Sigmoid colon (tissue), 6 donors: ENCODE measurements at regions not wholly inside any gene's neighbourhood (a gene's known extent, or its start where the extent isn't known, plus 50 kb on each side); places are given as distances from the start of the nearest gene placed in this dataset.

Experiments used
- DNase-seq: peaks from one replicate; pipeline ENCODE4 v3.0.0-alpha.2; 2019
- H3K27ac ChIP-seq, 4 donors: fragments of 200-600 bp; sonication (generic); one replicate each; pipeline ENCODE4 v1.5.1; 2016 to 2019; ENCODE audit warnings: mild to moderate bottlenecking in 1 of 4
- H3K27me3 ChIP-seq, 3 donors: fragments of 200-600 bp; sonication (generic); one replicate each; pipeline ENCODE4 v1.5.1; 2019; ENCODE audit warnings: mild to moderate bottlenecking in 1 of 3
- H3K36me3 ChIP-seq, 4 donors: fragments of 200-600 bp; sonication (generic); one replicate each; pipeline ENCODE4 v1.5.1; 2016 to 2019
- H3K4me1 ChIP-seq, 4 donors: fragments of 200-600 bp; sonication (generic); one replicate each; pipeline ENCODE4 v1.5.1; 2017 to 2019
- H3K4me3 ChIP-seq, 4 donors: fragments of 200-600 bp; sonication (generic); one replicate each; pipeline ENCODE4 v1.5.1; 2017 to 2019; ENCODE audit warnings: mild to moderate bottlenecking in 2 of 4, moderate library complexity in 1 of 4
- H3K9me3 ChIP-seq, 4 donors: fragments of 200-600 bp in 3 of 4; sonication (generic) in 3 of 4; one replicate each; pipeline versions ENCODE4 v1.5.1 to v1.6.1; 2013 to 2019
- EP300 ChIP-seq, 4 donors: sonication (generic); formaldehyde crosslinking; IDR thresholded peaks; one replicate each; pipeline ENCODE4 v1.6.1; 2017; ENCODE audit warnings: antibody characterized with exemption in 4 of 4
- POLR2A ChIP-seq, 2 donors: fragments of 450-650 bp; IDR thresholded peaks; one replicate each; pipeline ENCODE4 v1.6.1; 2016; ENCODE audit warnings: antibody characterized with exemption in 2 of 2, mild to moderate bottlenecking in 2 of 2, moderate library complexity in 2 of 2
- POLR2AphosphoS5 ChIP-seq, 4 donors: sonication (generic); formaldehyde crosslinking; IDR thresholded peaks; one replicate each; pipeline ENCODE4 v1.6.1; 2017; ENCODE audit warnings: antibody characterized with exemption in 4 of 4
- WGBS, 2 donors: extraction: QIAGEN DNeasy Blood & Tissue Kit; methylation state at CpG; one replicate each; pipeline ENCODE4 v1.1.7; 2013; 5-methylcytosine and 5-hydroxymethylcytosine counted together
- intact Hi-C: fragments of 100-400 bp; cut with DNase I; formaldehyde crosslinking; loops from one replicate; pipeline ENCODE4 v1.15.1; 2023
- TF ChIP-seq, protein P1 (sequence below), 4 experiments: fragments of 450-650 bp in 3 of 4; fragments of 200-600 bp in 1 of 4; IDR thresholded peaks; one replicate each; pipeline ENCODE4 v1.5.1; 2016 to 2019; ENCODE audit warnings: antibody characterized with exemption in 4 of 4, mild to moderate bottlenecking in 3 of 4, moderate library complexity in 2 of 4
- donor health status: healthy with polysubstance abuse.
- donor health status: healthy.

DNA sequence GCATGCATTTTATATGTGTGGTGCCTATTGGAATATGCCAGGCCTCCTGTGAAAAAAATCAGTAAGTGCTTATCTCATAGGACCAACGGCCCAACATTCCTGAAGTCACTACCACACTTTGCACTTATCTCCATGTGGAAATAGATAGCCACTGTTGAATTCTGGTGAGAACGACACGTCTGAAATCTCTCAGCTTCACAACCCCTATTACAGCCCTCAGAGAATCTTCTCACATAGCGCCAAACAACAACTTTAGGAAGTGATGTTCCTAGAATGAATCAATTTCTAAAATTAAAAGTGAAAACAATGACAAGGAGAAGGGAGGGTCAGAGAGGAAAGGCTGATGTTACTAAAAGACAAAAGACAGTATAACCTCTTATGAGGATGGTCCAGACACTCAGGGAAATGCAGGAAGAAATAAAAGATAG is 270.8 kb upstream of the BTG1 start:
- TF ChIP-seq EP300 (IDR thresholded peaks at IDR 0.05) = no peak
- TF ChIP-seq POLR2AphosphoS5 (IDR thresholded peaks at IDR 0.05) = no peak
- TF ChIP-seq, protein P1, sequence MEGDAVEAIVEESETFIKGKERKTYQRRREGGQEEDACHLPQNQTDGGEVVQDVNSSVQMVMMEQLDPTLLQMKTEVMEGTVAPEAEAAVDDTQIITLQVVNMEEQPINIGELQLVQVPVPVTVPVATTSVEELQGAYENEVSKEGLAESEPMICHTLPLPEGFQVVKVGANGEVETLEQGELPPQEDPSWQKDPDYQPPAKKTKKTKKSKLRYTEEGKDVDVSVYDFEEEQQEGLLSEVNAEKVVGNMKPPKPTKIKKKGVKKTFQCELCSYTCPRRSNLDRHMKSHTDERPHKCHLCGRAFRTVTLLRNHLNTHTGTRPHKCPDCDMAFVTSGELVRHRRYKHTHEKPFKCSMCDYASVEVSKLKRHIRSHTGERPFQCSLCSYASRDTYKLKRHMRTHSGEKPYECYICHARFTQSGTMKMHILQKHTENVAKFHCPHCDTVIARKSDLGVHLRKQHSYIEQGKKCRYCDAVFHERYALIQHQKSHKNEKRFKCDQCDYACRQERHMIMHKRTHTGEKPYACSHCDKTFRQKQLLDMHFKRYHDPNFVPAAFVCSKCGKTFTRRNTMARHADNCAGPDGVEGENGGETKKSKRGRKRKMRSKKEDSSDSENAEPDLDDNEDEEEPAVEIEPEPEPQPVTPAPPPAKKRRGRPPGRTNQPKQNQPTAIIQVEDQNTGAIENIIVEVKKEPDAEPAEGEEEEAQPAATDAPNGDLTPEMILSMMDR (IDR thresholded peaks at IDR 0.05) = no peak
- no peak for TF ChIP-seq POLR2A (IDR thresholded peaks at IDR 0.05)
- Histone ChIP-seq H3K4me3 (no peak overlapping the region), H3K27me3 (no peaks in the 10 kb centered on the region), H3K9me3 (no peaks in the 10 kb centered on the region), H3K4me1 (no peaks in the 10 kb centered on the region), H3K36me3 (no peaks in the 10 kb centered on the region), H3K27ac (no peak overlapping the region)
- no peak for DNase-seq
- intact Hi-C loops = no loop called here
- 87 to 91% methylated on average over 4 of the region's 4 CpGs for WGBS, 2 donors

DNA sequence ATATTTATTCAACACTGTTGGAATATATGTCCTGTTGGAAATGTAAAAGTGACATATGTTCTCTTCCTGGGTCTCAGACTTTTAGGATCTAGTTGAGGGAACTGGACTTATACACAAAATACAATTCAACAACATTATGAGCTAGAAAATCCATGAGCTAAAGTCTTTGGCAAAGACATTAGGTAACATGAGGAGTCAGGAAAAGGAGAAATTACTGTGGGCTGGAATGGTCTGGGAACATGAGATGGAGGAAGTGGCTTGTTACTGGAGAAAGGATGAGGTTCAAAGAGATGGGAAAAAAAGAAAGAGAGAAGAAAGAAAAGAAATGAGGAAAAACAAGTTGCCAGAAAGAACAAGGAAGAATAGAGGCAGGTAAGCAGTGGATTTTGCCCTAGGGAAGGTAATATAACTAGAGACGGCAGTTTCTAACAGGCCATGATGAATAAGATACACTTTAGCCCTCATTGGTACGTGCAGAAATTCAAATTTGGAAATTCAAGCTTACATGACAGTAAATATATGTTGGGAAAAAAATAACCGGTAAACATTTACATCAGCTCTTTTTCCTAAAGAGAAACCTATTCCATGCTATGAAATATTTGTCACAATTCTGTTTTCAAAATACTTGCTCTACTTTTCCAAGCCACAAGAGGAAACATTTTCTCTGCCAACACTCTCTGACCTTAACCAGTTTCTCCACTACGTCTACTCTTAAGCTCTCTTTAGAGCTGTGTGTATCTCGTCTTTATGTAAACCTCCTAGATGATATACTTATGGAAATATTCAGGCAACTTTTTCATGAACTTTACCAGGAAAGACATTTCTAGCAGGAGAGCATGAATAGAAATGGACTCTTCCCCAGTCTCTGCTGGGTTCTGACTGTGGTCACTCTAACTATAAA is 268.8 kb upstream of the BTG1 start:
- DNase-seq = no peak
- WGBS, 2 donors = 34 to 72% methylated on average over 5 of the region's 5 CpGs
- no peak overlapping the region for H3K27ac ChIP-seq
- intact Hi-C loops = no loop called here
- no peak overlapping the region for H3K4me3 ChIP-seq
- no peaks in the 10 kb centered on the region for H3K36me3 ChIP-seq
- no peaks in the 10 kb centered on the region for H3K4me1 ChIP-seq
- TF ChIP-seq POLR2A (IDR thresholded peaks at IDR 0.05) = no peak
- TF ChIP-seq, protein P1 (IDR thresholded peaks at IDR 0.05) = no peak
- TF ChIP-seq POLR2AphosphoS5 (IDR thresholded peaks at IDR 0.05) = no peak
- TF ChIP-seq EP300 (IDR thresholded peaks at IDR 0.05) = no peak
- no peaks in the 10 kb centered on the region for H3K9me3 ChIP-seq
- H3K27me3 ChIP-seq = no peaks in the 10 kb centered on the region

DNA sequence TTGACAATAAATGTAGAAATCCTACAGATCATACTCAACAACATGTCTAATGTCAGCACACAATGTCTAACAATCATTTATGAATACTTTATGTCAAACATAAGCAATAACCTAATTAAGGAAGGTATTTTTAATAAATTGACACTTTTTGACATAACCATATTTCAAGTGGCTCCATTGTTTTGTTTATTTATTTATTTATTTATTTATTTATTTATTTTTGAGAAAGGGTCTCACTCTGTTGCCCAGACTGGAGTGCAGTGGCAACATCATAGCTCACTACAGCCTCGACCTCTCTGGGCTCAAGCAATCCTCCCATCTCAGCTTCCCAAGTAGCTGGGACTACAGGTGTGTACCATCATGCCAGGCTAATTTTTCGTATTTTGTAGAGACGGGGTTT is 267.6 kb upstream of the BTG1 start:
- Histone ChIP-seq H3K4me3 (no peak overlapping the region), H3K4me1 (no peaks in the 10 kb centered on the region), H3K27me3 (no peaks in the 10 kb centered on the region), H3K36me3 (no peaks in the 10 kb centered on the region), H3K27ac (no peak overlapping the region), H3K9me3 (no peaks in the 10 kb centered on the region)
- TF ChIP-seq, protein P1 (IDR thresholded peaks at IDR 0.05) = no peak
- TF ChIP-seq POLR2AphosphoS5 (IDR thresholded peaks at IDR 0.05) (no peak), POLR2A (IDR thresholded peaks at IDR 0.05) (no peak), EP300 (IDR thresholded peaks at IDR 0.05) (no peak)
- WGBS, 2 donors = 84 to 97% methylated on average over 3 of the region's 3 CpGs
- intact Hi-C loops = no loop called here
- DNase-seq = no peak

DNA sequence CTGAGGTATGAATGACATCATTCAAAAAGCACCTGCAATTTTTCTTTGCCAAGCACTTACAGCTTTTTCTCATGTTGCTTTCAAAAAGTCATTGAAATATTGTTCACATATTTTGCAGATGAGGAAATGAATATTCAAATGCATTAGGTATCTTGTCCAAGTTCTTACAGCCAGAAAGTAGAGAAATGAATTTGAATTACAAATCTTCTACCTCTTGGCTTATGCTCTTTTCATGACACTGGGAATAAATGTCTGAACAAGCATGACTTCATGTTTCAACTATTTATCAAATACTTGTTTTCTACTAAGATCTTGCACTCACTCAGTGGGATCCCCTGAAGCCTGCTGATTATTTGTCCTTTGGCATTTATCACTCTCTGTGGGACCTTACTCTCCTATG is 267.2 kb upstream of the BTG1 start:
- H3K4me1 ChIP-seq = no peaks in the 10 kb centered on the region
- H3K4me3 ChIP-seq = no peak overlapping the region
- no peak for DNase-seq
- TF ChIP-seq EP300 (IDR thresholded peaks at IDR 0.05) = no peak
- no peak for TF ChIP-seq POLR2A (IDR thresholded peaks at IDR 0.05)
- TF ChIP-seq, protein P1 (IDR thresholded peaks at IDR 0.05) = no peak
- TF ChIP-seq POLR2AphosphoS5 (IDR thresholded peaks at IDR 0.05) = no peak
- H3K9me3 ChIP-seq = peaks cover 0 to 4% (median 0%) of the 10 kb centered on the region in 4 donors
- intact Hi-C loops = no loop called here
- H3K27ac ChIP-seq = no peak overlapping the region
- no peaks in the 10 kb centered on the region for H3K27me3 ChIP-seq
- H3K36me3 ChIP-seq = no peaks in the 10 kb centered on the region
